Stimulated activated CD8-positive, alpha-beta memory T cell treated with anti-CD3 and anti-CD28 coated beads, Interleukin-7, amount 100 ng/mL, for 1 hour (primary cell): ENCODE measurements at regions not wholly inside any gene's neighbourhood (a gene's known extent, or its start where the extent isn't known, plus 50 kb on each side); places are given as distances from the start of the nearest gene placed in this dataset.

ENCODE experiments used
- DNase-seq, 2 donors: peaks; one replicate each; pipeline ENCODE4 v3.0.0-alpha.2; 2020; ENCODE audit warnings: low read depth in 2 of 2

DNA sequence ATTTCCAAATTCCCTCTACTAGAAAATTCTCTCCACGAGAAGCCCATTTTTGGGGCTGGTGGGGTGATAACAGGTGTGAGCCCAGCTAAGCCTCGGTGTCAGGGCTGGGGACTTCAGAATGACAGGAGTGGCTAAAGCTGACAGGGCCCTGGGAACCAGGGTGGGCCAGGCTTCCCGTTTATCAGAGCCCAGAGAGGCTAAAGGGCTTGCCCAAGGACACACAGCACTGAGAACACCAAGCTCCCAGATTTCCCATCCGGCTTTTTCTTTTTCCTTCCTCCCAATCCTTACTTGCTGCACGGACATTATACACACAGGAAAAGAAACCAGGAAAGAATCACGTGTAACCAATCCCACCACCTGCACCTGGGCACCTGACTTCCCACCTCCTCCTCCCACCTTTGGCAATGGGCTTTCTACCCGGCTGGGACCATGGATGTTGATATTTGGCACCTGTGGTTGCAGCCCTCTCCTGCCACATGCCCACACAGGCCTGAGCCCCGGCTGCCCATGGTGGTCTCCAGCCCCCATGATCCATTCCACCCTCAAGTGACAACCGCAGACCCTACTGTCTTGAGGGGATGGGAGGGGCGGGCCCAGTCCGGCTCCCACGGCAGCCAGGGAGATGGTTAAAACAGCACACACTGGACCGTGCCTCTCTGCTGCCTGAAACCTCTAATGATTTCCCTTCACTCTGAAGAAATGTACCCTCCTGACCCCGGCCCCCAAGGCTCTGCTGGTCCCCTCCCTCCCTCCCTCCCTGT, 78.9 kb downstream of the ENGASE start:
- DNase-seq: no peak

DNA sequence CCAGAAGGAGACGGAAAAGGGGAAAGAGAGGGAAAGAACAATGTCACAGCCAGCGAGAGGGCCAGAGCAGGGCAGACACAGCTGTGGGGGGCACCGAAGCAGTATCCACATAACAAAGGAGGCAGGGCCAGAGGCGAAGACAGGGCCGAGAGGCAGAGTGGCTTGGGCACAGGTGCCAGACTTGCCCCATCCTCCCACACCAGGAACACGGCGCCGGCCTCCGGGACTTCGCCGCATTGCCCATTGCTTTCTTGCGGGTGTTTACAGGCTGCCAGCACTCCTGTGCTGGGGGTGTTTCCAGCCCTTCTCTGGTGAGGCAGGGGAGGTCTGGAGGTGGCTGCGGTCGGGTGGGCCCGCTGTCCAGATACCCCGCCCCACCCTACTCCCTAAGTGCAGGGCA, 78.0 kb downstream of the ENGASE start:
- no peak for DNase-seq

DNA sequence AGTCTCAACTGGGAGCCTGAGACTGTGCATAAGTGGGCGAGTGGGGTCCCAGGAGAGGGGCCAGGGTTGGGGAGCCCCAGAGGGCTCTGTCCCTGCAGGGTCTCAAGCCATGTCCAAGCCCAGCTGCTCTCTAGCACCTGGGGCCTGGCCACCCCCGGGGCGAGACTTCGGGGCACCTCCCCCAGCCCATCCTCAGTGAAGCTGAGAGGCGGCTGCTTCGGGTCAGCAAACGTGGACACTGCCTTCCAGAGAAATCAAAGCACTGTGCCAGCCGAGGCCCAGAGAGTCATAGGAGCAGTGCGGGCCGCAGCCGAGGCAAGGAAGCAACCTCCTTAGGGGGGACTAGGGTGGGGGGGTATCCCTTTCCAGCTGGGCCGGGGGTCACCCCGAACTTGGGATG, 77.5 kb downstream of the ENGASE start:
- DNase-seq: no peak

DNA sequence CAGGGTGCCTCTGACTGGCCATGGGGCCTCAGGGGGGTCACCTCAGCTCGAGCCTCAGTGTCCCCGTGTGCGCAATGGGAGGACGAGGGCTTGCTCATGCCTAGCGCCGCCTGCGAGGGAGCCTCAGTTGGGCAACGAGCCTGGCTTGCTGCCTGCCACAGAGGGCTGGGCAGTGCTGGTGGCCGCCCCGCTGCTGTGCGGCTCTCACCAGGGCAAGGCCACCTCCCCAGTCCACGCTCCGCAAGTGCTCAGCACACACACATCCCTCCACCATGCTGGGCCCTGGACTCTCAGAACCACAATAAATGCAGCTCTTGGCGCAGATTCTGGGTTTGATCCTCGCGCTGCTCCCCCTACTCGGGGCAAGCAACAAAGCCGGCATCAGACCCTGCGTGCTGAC, 76.2 kb downstream of the ENGASE start:
- DNase-seq: no peak

DNA sequence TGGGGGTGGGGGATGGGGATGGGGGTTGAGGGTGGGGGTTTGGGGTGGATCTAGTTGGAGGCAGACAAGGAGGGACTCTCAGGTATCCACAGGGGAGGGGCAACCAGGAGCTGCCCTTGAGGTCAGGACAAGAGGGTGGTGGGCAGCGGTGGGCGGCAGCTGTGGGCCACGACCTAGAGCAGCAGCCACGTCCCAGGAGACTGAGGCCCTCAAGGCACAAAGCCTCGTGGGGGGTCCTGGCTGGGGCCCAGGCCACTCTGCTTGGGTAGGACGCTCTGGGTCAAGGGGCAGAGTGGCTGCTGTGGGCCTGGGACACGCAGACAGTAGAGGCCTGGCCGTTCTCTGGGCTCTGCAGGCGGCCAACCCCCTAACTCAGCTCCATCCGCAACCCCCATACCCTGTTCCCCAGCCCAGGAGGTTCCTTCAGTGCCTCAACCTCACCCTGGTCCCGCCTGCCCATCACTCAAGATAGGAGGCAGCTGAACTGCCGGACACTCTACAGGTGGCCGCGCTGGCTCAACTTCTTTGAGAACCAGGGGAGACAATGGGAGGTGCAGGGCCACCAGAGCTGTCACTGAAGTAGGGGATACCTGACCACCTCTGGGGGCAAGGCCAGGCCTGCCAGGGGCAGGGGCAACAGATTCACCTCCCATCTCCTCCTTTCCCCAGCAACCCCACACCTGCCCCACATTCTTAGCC, 75.6 kb downstream of the ENGASE start:
- no peak for DNase-seq

DNA sequence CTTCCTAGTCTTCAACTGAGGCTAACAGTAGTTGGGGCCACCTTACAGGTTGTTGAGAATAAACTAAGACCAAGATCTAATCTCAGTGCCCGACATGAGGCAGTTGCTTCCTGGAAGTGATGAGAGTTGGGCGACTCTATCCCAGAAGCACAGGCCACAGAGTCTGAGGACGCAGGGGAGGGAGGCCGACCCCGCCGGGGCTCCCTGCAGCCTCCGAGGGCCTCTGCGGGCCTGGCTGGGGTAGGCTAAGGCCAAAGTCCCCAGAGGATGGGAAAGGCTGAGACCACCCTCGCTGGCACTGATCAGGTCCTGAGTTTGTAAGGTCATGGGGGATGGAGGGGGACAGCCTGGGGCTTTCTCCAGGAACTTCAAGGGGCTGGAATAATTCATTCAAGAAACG, 74.0 kb downstream of the ENGASE start:
- DNase-seq: no peak

DNA sequence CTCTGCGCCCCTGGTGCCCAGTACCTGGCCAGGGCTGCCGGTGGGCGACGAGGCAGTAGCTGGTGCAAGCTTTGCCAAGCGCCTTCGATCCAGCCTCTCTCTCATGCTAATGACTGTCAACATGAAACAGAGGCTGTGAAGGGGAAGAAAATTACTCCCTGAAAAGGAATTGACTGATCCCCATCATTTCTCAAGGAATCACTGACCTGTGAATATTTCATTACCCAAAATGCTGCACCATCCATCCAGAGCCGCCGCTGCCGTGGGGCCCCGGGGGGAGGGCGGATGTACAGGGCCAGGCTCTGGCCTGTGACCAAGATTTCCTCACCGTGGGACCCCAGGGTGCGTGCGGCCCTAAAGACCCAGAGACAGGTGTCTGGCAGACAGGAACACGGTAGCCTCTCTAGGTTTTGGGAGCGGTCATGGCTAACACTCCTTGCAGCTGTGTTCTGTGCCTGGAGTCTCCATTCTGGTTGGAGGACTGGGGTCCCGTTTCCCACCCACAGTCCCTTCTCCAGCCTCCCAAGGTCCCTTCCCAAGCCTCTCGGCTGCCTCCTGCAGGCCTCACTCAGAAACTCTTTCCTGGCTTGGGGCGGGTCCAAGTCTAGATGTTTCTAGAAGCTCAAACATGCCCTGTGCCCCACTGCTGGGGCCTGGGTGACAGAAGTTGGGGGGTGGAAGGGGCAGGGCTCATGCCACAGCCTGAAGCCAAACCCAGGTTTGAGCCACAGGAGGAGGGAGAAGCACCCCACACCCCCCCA, 73.3 kb downstream of the ENGASE start:
- no peak for DNase-seq

DNA sequence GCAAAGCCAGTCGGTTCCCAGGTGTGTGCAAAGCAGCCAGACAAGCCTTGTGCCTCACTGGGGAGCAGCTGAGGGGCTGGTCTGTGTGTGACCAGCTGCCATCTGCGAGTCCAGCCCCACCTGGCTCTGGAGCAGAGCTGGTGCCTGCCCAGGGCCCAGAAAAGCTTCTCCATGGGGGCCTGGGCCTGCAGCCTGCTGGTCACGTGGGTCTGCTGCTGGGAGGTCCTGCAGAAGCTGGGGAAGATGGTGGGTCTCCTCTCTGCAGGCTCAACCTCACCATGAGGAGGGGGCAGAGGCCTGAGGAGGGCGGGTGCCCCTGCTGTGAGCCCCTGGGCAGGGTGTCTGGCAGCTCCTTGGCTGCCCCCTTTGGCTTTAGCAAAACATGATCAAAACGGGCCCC, 71.9 kb downstream of the ENGASE start:
- DNase-seq: no peak

DNA sequence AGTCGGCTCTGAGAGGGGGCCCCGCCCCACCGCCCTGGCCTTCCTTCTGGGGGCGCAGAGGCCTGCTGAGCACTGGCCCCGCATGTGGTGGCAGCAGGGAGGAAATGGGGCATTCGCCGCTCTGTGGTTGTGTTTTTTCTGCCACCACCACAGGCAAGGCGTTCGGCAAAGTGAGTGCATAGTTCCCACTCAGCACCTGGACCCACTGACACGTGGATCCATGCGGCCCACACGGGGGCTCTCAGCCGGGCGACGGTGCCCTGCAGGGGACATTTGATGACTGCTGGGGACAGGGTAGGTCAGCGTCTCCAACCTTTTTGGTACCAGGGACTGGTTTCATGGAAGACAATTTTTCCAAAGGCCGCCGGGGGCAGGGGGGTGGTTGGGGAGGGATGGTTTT, 70.9 kb downstream of the ENGASE start:
- DNase-seq: no peak

DNA sequence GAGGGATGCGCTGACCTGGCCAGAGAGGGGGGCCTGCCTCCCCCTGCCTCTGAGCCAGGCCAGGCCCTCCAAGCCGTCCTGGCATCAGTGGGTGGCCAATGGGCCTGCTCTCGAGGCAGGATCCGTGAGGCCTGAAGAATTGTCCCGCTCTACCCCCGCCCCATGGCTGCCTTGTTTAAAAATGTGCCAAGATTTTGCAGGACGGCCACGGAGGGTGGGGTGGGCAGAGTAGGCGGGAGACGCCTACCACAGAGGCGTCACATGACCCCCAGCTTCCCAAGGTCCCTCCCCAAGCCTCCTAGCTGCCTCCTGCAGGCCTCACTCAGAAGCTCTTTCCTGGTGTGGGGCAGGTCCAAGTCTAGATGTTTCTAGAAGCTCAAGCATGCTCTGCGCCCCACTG, 69.5 kb downstream of the ENGASE start:
- DNase-seq: no peak

DNA sequence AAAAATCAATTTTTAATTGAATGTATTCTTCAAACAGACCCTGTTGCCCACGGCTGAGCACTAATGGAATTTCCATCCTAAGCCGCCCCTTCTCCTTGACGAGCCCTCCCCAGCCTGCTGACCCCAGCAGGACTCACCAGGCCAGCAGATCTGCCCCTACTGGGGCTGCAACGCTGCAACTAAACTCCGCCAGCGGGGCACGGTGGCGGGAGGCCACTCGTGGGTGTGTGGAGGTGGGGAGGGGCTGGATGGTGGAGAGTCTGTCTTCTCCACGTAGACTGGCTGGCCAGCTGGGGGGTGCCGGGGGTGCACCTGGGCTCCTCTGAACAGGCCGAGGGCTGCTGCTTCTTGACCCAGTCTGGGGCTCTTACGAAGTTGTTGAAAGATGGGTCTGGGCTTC, 67.8 kb downstream of the ENGASE start:
- no peak for DNase-seq

DNA sequence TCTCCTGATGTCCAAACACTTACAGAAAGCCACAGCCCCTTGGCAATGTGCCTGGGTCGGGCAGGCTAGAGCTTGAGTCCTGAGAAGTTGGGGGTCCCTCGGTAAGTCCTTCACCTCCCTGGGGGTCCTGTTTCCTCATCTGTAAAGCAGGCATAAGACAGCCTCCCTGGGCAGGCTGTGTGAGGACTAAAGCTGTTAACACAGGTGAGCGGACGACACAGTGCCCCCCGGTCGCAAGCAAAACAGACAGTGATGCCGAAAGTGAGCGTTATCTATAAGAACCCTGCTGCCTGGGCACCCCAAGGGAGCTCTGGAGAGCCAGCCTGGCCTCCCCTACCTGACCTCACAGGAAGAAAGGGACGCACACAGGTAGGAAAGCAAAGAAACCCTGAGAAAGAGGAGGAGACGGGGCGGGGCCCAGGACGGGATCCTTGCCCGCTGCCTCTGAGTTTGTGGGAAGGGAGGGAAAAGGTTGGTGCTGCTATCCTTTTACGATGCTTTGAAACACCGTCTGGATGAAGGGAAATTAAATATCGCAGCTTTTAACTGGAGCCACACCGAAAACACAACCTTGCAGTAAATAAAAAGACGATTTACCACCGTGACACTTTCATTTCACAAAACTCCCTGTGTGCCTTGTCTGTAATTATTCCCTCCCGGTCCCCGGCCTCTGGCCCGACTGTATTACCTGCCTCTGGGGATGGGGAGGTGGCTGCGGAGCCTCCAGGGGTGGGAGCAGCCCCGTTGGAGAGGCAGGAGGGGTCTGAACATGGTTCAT, 67.1 kb downstream of the ENGASE start:
- DNase-seq: no peak

DNA sequence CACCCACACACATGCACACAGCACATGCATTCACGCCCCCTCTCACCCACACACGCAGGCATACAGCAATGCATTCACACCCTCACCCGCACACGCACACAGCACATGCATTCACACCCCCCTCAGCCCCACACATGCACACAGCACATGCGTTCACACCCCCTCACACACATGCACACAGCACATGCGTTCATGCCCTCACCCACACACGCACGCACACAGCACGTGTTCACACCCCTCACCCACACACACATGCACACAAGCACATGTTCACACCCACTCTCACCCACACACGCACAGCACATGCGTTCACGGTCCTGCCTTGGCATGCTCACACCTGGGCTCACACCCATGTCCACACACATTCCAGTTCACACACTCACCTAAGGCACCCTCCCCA, 64.2 kb downstream of the ENGASE start:
- DNase-seq: no peak

DNA sequence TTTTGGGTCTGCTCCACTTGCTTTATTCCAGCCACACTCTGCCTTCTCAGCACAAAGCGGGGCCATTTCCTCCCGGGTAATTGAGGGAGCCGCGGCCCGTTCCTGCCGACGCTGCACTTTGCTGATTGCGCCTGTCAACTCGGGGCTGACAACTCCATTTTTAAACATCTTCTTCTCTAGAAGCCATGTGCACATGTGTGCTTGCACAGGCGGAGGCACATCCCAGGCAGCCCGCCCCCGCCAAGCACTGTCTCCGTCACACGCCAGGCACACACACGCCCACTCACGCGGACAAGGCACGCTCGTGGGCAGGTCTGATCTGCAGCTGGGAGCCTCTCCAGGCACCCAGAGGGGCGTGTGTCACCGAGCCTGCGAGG, 63.2 kb downstream of the ENGASE start:
- no peak for DNase-seq

DNA sequence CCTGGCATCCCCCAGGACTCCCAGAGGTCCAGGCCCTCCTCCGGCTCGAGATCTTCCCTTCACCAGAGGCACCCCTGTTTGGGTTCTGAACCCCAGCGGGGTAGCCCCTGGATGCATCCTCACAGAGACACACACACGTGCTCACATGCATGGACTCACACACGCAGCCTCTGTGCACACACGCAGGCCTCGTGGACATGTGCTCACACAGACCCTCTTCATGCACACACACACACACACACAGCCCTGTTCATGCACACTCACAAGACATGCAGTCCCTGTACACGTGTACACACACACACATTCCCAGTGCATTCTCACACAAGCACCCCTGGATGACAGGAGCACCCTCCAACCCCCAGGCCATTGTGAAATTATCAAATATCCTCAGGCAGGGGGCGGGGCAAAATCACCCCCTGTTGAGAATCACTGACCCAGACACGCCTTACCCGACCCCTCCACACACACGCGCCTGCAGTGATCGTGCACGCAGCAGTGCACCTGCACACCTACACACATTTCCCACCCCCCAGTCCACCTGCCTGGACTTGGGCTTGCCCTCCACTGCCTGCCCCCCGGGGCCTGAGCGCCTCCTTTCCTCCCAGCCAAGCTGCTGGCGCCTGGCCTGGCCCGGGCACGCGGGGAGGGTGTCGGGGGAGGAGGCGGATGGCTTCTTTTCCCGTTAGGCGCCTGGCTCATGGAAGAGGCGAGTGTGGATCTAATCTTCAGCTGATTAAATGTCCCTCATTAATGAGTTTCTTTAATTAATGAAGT, 62.6 kb downstream of the ENGASE start:
- no peak for DNase-seq

DNA sequence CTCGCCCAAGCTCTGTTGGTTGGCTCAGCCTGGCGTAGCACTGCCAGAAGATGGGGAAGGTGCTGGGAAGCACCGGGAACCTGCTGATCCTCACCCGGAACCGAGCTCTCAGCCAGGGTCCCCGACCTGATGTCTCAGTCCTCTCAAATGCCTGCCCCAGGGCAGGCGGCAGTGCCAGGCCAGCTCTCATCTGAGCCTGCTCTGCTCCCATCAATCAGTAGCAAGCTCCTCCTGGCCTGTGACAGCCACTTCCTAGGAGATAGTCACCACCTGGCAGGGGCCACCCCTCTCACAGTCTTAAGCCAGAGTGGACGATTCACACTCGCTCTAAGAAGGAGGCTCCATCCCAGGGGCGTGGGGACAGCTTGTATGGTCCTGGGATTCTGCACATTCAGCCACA, 62.0 kb downstream of the ENGASE start:
- DNase-seq: no peak
